Neuronal stem cell (in vitro differentiated cells): ENCODE measurements at regions not wholly inside any gene's neighbourhood (a gene's known extent, or its start where the extent isn't known, plus 50 kb on each side); places are given as distances from the start of the nearest gene placed in this dataset.
A peak's percentile ranks its signal among the peaks of the same experiment; 100 is the strongest.
"Not testable (repeated sequence)": the region's sequence is repeated elsewhere in the genome, so short reads cannot be mapped to it uniquely, and the experiment has no call there.

ENCODE experiments used
- DNase-seq: peaks from one replicate; pipeline ENCODE4 v3.0.0-alpha.2; 2013; ENCODE audit warnings: low spot score
- H2AFZ ChIP-seq: one replicate; pipeline ENCODE4 v1.6.1; 2013; ENCODE audit warnings: mild to moderate bottlenecking, low read length, inconsistent platforms
- H2AK5ac ChIP-seq: 2 replicates; pipeline ENCODE4 v1.6.1; 2013; ENCODE audit warnings: low read depth, mild to moderate bottlenecking, inconsistent platforms, low read length, moderate library complexity, mixed read lengths
- H2BK120ac ChIP-seq: 2 replicates; pipeline ENCODE4 v1.6.1; 2013; ENCODE audit warnings: low read depth, mild to moderate bottlenecking, inconsistent platforms, low read length, moderate library complexity, mixed read lengths
- H2BK12ac ChIP-seq: one replicate; pipeline ENCODE4 v1.6.1; 2013; ENCODE audit warnings: low read length, inconsistent platforms
- H2BK15ac ChIP-seq: 2 replicates; pipeline ENCODE4 v1.6.1; 2013; ENCODE audit warnings: mild to moderate bottlenecking, low read length, inconsistent platforms, mixed read lengths
- H2BK5ac ChIP-seq: one replicate; pipeline ENCODE4 v1.6.1; 2013; ENCODE audit warnings: inconsistent platforms, mild to moderate bottlenecking, low read length, moderate library complexity
- H3K14ac ChIP-seq: one replicate; pipeline ENCODE4 v1.6.1; 2013; ENCODE audit warnings: low read length, inconsistent platforms
- H3K18ac ChIP-seq: 2 replicates; pipeline ENCODE4 v1.6.1; 2013; ENCODE audit warnings: low read length, inconsistent platforms
- H3K23ac ChIP-seq: 2 replicates; pipeline ENCODE4 v1.6.1; 2013; ENCODE audit warnings: low read depth, mild to moderate bottlenecking, mixed read lengths, low read length, inconsistent platforms; ENCODE audit not compliant: poor library complexity
- H3K27ac ChIP-seq: replicated peaks from 3 replicates; pipeline ENCODE4 v1.5.1; 2013; ENCODE audit warnings: low read length, inconsistent platforms
- H3K27me3 ChIP-seq, 3 experiments: 2 replicates each; pipeline ENCODE4 v1.6.1; 2013; ENCODE audit warnings: low read length in 3 of 3, mild to moderate bottlenecking in 2 of 3, inconsistent platforms in 1 of 3, low read depth in 1 of 3, mixed read lengths in 1 of 3, moderate library complexity in 1 of 3; ENCODE audit not compliant: control insufficient read depth in 3 of 3, insufficient read depth in 3 of 3
- H3K36me3 ChIP-seq, 2 donors: replicated peaks in 1 of 2; 2 replicates each; pipeline ENCODE4 v1.6.1; 2013; ENCODE audit warnings: low read length in 2 of 2; ENCODE audit not compliant: control insufficient read depth in 2 of 2, insufficient read depth in 2 of 2
- H3K4ac ChIP-seq: 2 replicates; pipeline ENCODE4 v1.6.1; 2013; ENCODE audit warnings: inconsistent platforms, mild to moderate bottlenecking, low read length, moderate library complexity
- H3K4me1 ChIP-seq, 2 donors: 1 replicate in 1 of 2; 2 replicates in 1 of 2; pipeline ENCODE4 v1.6.1; 2013; ENCODE audit warnings: low read length in 2 of 2, low read depth in 1 of 2; ENCODE audit not compliant: control insufficient read depth in 2 of 2, insufficient read depth in 1 of 2
- H3K4me2 ChIP-seq: one replicate; pipeline ENCODE4 v1.6.1; 2013; ENCODE audit warnings: mild to moderate bottlenecking, low read length, inconsistent platforms; ENCODE audit not compliant: insufficient read depth, poor library complexity, severe bottlenecking
- H3K4me3 ChIP-seq, 2 donors: 2 replicates each; pipeline ENCODE4 v1.5.1; 2013; ENCODE audit warnings: low read length in 2 of 2, mild to moderate bottlenecking in 2 of 2, inconsistent platforms in 1 of 2, moderate library complexity in 1 of 2
- H3K79me1 ChIP-seq: one replicate; pipeline ENCODE4 v1.6.1; 2013; ENCODE audit warnings: low read depth, mild to moderate bottlenecking, inconsistent platforms, low read length, moderate library complexity
- H3K9ac ChIP-seq: one replicate; pipeline ENCODE4 v1.6.1; 2013; ENCODE audit warnings: mild to moderate bottlenecking, low read depth, low read length, inconsistent platforms; ENCODE audit not compliant: poor library complexity
- H3K9me3 ChIP-seq, 2 donors: replicated peaks in 1 of 2; 2 replicates each; pipeline versions ENCODE3 to v1.6.1; 2013; ENCODE audit warnings: low read length in 2 of 2, mild to moderate bottlenecking in 2 of 2, inconsistent platforms in 1 of 2, low read depth in 1 of 2, mixed read lengths in 1 of 2, moderate library complexity in 1 of 2; ENCODE audit not compliant: control insufficient read depth in 2 of 2, insufficient read depth in 1 of 2
- H4K8ac ChIP-seq: one replicate; pipeline ENCODE4 v1.6.1; 2013; ENCODE audit warnings: low read depth, mild to moderate bottlenecking, inconsistent platforms, low read length, moderate library complexity
- H4K91ac ChIP-seq: one replicate; pipeline ENCODE4 v1.6.1; 2013; ENCODE audit warnings: low read length, low read depth, mild to moderate bottlenecking, inconsistent platforms; ENCODE audit not compliant: poor library complexity
- WGBS, 2 donors: extraction: QIAGEN DNeasy Blood & Tissue Kit; methylation state at CpG; one replicate each; pipeline ENCODE4 v1.1.7; 2013; ENCODE audit warnings: missing lambda C conversion rate in 2 of 2, mixed read lengths in 1 of 2; ENCODE audit not compliant: insufficient read length in 2 of 2, insufficient replicate concordance in 1 of 2; ENCODE audit errors: extremely low coverage in 2 of 2; 5-methylcytosine and 5-hydroxymethylcytosine counted together

GRCh38 chr16:29268785-29269191 is 137.7 kb downstream of the NPIPB11 start:
- H3K36me3 ChIP-seq, H2BK120ac ChIP-seq, H3K4ac ChIP-seq, H3K4me3 ChIP-seq, H3K14ac ChIP-seq, H3K18ac ChIP-seq, H3K4me1 ChIP-seq, H2BK5ac ChIP-seq, H2AFZ ChIP-seq, H4K8ac ChIP-seq, H2BK12ac ChIP-seq, H3K27me3 ChIP-seq, H3K79me1 ChIP-seq, H4K91ac ChIP-seq, H3K9ac ChIP-seq, H2AK5ac ChIP-seq, H3K9me3 ChIP-seq, H3K4me2 ChIP-seq, H3K27ac ChIP-seq, H2BK15ac ChIP-seq, H3K23ac ChIP-seq, DNase-seq: not testable (repeated sequence)
- no CpG with 5 or more reads among the region's 6 CpGs for WGBS, 2 donors

- H3K4me1 ChIP-seq, H4K8ac ChIP-seq, H2BK5ac ChIP-seq, H3K36me3 ChIP-seq, H3K9ac ChIP-seq, H2AK5ac ChIP-seq, H2BK120ac ChIP-seq, H3K14ac ChIP-seq, H3K4me3 ChIP-seq, DNase-seq, H3K23ac ChIP-seq, H3K79me1 ChIP-seq, H3K4ac ChIP-seq, H2BK15ac ChIP-seq, H2BK12ac ChIP-seq, H3K4me2 ChIP-seq, H3K27me3 ChIP-seq, H3K27ac ChIP-seq, H2AFZ ChIP-seq, H4K91ac ChIP-seq, H3K9me3 ChIP-seq: not testable (repeated sequence)
- no CpG with 5 or more reads among the region's 14 CpGs for WGBS, 2 donors
- H3K18ac ChIP-seq, result peak overlapping the region; percentile 28
Observed at GRCh38 chr16:29268348-29268747, 138.2 kb downstream of the NPIPB11 start.

DNA sequence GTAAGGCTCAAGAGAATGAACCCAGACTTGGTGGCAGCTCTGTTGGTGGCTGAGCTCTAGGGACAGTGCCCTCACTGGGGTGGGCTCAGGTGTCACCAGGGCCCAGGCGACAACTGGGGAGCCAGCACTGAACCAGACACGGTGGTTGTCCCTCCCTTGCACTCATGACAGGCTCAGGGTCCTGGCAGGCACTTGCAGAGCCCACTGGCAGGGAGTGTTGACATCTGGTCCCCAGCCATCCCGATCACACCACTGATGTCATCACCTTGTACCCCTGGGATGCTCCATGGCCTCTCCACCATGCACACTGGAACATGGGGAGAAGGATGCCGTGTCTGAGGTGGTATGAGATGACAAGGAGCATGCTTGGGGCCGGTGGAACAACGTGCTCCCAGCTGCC is 138.6 kb downstream of the NPIPB11 start:
- not testable (repeated sequence) for H2BK5ac ChIP-seq, H4K91ac ChIP-seq, H3K27ac ChIP-seq, H3K79me1 ChIP-seq, H3K36me3 ChIP-seq, H3K9me3 ChIP-seq, H2AK5ac ChIP-seq, H3K9ac ChIP-seq, H2BK12ac ChIP-seq, H2BK120ac ChIP-seq, H3K27me3 ChIP-seq, H3K4me3 ChIP-seq, H3K4me1 ChIP-seq, H3K4me2 ChIP-seq, DNase-seq, H3K4ac ChIP-seq, H4K8ac ChIP-seq, H2AFZ ChIP-seq, H3K23ac ChIP-seq
- H2BK15ac ChIP-seq, result peak overlapping the region; percentile 71
- peak overlapping the region; percentile 27 for H3K18ac ChIP-seq
- no CpG with 5 or more reads among the region's 6 CpGs for WGBS, 2 donors
- peak overlapping the region; percentile 4 for H3K14ac ChIP-seq

DNA sequence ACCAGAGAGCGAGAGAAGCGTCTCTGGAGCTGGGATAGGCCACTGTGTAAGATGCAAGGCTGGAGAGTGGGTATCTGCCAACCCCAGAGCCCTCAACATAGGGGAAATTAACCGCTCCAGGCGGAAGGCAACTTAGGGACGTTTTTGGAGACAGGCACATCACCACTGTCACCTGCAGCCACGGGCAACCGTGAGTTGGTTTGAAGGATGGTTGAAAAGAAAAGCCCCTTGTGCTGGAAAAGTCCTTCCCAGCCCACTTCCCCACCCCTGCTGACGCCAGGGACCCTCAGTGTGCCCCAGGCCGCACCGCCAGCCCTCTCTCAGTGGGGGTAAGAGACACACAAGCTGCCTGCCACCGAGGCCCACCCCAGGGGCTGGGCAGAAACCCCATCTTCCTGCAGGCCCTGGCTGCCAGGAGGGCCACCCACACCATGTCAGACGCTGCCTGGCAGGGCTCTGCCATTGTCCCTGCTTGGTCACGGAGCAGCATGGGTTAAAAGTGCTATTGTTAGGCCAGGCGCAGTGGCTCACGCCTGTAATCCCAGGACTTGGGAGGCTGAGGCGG is 139.4 kb downstream of the NPIPB11 start:
- H3K27me3 ChIP-seq, H3K36me3 ChIP-seq, H3K4ac ChIP-seq, H3K14ac ChIP-seq, H2AFZ ChIP-seq, H2AK5ac ChIP-seq, H3K4me2 ChIP-seq, H2BK12ac ChIP-seq, H2BK5ac ChIP-seq, DNase-seq, H3K79me1 ChIP-seq, H4K91ac ChIP-seq, H3K27ac ChIP-seq, H3K9ac ChIP-seq, H2BK120ac ChIP-seq, H2BK15ac ChIP-seq, H3K23ac ChIP-seq, H4K8ac ChIP-seq, H3K4me1 ChIP-seq, H3K4me3 ChIP-seq, H3K9me3 ChIP-seq: not testable (repeated sequence)
- whole genome bisulfite sequencing, 2 donors, result no CpG with 5 or more reads among the region's 16 CpGs
- peak overlapping the region; percentile 71 for H3K18ac ChIP-seq
